ENCODE measurements at regions not wholly inside any gene's neighbourhood (a gene's known extent, or its start where the extent isn't known, plus 50 kb on each side); places are given as distances from the start of the nearest gene placed in this dataset.

DNA sequence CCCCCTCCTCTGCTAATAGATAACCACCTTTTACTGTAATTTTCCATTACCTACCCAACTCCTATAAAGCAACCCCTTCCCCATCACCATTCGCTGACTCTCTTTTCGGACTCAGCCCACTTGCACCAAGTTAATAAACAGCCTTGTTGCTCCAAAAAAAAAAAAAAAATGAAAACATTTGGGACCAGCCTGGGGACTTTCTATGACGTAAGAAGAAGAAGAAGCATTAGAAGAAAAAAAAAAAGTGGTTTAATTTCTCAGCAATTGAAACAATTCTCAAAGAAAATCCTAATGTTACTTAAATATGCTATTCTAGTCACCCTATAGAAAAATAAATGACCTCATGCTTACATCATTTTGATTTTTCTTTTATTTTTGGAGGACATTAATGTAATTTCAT lies 301.5 kb upstream of the ANO3 start:
- no peak for DNase-seq

DNA sequence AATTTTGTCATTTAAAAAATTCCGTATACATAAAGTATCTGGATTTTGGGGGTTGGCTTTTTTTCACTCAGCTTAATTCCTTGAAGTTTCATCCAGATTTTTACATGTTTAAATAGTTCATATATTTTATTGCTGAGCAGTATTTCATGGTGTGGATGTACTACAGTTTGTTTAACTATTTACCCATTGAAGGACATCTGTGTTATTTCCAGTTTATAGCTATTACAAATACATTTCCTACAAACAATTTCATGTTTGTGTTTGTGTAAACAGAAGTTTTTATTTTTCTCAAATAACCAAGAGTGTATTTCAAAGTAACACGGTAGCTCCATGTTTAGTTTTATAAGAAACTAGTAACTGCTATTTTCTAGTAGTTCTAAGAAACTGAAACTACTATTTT lies 299.7 kb upstream of the ANO3 start:
- no peak for DNase-seq

DNA sequence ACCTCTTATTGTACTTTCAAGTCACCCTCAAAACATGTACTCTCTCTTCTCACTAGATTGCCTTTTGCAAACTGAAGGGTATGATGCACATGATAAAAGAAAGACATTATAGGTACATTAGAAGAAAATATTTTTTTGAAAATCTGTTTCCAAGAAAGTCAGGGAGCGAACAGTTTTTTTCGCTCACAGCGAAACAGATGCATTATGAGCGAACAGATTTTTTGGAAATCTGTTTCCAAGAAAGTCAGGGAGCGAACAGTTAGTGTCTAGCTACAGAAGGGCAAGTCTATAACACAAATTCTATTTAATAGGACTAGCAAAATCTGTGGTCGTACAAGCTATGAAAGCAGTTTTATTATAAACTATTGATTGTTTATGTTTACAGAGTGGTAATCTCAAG lies 296.2 kb upstream of the ANO3 start:
- DNase-seq, result no peak

DNA sequence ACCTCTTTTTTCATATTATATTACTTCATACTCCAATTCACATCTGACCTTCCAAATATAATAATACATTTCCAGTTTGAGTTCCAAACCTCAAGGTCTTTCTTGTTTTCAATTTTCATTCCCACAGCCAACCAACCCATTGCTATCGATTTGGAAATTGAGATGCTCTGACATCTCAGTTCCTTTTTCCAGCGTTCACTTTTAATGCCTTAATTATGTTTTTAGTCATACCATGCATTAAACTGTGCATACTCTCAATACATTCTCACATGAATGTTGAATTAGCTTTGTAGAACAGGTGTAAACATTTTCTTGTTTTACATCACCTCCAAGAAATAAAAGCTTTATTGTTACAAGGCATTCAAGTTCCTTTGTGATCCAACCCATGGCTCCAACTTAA lies 294.2 kb upstream of the ANO3 start:
- no peak for DNase-seq

DNA sequence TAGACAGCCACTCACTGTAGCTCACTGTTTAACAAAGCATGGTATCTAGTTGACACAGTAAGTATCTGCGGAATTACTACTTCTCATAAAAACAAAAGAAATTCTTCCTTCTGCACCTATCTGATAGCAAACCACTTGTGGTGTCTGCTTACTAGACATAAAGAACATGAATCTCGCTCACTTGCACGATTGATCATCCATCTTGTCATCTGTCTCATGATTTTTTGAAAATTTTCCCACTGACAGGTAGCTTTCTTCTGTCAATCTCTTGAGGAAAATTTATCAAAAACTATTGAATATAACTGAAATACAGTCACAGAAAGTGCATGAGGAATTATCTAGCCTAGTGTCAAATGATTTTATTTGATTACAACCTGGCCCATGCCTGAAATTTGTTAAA lies 291.6 kb upstream of the ANO3 start:
- no peak for DNase-seq

DNA sequence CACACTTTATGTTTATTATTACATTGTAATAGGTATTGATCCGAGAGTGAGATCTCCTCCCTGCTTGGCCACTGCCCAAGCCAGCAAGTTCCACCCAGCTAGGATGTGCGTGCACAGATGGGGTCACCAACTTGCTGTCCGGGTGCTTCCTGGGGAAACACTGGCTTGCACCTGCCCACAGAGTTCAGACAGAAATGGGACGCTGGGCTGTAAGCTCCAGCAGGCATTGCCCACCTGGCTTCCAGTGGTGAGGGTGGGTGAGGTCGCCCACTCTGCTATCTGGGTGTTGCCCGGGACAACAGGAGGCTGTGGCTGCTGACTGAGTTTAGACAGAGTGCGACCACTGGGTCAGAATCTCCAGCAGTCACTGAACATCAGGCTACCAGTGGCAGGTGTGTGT lies 289.8 kb upstream of the ANO3 start:
- no peak for DNase-seq

DNA sequence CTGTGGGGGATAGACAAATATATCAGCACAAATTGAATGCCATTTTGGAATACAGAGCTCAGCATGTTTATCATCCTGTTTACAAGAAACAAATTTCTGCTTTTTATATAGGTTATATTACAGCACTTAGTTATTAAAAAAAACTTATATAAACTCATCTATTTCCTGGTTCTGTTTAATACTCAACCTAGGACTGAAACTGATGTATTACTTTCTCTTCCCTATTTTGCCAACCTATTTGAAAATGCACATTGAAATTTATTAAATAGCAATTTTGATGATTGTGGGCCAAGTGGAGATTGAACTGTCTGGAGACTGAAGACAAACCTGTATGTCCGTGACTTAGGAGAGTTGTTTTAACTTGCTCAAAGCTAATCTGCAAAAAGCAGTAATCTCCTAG lies 288.3 kb upstream of the ANO3 start:
- no peak for DNase-seq

DNA sequence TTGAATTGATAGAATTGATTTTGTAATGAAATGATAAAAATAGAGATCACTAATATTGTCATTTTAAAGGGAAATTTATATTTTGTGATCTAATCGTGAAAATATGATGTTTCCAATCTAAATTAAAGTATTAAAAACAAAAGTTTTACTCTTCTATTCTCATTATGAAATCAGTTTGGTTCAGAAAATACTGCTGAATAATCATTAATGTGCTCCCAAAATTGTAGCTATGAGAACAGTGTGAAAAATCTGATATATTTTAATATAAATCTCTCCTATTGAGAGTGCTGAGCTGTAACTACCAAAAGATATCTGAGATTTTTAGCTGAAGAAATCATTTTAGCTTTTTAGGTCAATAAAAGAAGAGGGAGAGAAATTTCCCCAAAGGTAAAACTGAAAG lies 287.5 kb upstream of the ANO3 start:
- DNase-seq, result no peak

DNA sequence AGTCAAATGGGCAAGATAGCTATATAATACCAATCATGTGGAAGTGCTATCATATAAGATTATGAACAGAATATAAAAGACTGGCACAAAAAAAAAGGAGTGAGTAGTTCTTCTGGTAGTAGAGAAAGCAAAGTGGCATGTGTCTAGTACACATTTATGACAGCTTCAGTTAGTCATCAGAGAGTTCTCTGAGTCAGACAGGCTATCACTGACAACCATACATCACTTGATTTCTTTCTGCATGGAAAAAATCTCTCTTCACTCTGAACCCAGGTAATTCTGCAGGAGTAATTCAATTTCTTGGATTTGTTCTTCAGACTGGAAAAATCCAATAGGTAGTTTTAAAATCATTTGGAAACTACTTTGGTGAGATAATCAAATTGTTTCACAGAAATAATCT lies 286.8 kb upstream of the ANO3 start:
- DNase-seq, result no peak

DNA sequence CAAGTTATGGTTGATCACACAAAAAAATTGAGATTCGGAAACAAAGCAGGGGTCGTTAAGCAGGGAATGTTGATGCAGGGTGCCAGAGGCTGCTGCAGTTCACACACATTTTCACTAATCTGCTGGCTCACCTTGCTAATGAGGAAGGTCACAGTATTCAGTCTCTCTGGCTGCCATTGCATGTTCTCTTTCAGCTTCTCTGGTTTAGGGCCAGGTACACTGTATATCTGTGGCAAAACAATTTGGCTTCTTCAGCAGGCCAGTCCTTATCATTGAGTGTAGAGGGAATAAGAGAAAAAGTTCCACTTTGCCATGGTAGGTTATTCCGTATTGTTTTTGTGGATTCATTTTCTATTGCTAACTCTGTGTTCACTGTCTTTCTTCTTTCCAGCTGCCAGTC lies 283.7 kb upstream of the ANO3 start:
- DNase-seq, result no peak

DNA sequence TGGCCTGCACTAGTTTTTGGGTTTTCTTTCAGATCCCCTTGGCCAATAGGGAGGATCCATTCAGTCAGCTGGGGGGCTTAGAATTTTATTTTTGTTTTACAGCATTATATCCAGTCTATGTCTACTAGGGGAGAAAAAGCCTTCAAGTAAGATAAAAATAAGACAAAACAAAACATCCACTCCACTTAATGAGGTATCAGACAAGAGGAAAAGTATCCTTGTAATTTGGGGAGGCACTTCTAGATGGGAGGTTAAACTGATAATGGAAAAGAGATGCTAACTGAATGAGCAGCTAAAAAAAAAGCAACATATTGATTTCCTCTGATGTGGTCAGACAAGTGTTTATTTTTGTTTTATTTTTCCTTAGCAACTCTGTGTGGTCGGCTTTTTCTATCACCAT lies 278.0 kb upstream of the ANO3 start:
- DNase-seq, result no peak

DNA sequence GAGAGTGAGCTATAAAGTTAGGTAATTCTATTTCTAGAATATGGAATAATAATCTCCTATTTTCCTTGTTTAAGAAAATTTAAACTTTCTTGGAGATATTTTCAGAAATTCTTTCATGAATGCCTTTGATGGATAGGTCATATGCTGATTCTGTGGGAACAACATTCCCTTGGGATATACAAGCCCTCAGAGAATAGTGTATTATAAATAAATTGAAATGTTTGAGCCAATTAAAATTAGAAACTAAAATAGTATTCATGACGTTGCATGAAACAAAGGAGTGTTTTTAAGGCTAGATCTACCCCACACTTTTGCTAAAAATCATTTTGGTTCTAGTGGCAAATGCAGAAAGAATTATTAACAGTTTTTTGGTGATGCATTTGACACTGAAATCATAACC lies 269.3 kb upstream of the ANO3 start:
- no peak for DNase-seq

DNA sequence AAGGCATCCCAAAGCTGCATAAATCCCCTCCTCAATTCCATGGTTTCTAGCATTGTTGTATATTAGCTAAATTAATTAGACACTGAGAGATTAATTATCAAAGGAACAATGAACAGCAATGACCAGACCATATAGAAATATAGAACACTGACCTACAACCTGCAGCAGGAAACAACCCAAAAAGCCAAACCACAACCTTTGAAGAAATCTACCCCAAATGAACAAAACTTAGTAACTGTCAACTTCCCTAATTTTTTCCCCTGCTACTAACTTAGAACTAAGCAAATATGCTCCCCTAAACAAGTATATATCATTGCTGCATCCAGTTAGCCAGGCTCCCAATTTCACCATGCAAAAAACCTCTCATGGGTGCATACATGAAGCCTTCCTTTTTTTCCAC lies 268.0 kb upstream of the ANO3 start:
- DNase-seq, result no peak

DNA sequence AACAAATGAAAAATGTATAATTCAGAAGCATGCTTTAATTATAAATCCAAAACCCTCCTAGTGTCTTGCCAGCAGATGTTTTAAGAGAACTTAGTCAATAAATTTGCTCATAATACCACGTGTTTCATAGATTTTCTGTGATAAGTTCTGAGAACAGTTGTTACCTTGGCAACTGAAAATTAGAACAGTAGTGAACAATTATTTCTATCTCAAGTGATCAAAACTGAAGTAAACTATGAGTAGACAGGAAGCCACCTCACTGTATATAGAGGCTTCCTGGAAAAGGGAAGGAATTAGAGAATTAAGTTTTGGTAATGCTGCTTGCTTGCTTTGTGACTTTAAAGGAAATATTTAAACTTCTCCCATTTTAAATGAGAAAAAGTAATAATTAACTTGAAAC lies 266.0 kb upstream of the ANO3 start:
- DNase-seq, result no peak

DNA sequence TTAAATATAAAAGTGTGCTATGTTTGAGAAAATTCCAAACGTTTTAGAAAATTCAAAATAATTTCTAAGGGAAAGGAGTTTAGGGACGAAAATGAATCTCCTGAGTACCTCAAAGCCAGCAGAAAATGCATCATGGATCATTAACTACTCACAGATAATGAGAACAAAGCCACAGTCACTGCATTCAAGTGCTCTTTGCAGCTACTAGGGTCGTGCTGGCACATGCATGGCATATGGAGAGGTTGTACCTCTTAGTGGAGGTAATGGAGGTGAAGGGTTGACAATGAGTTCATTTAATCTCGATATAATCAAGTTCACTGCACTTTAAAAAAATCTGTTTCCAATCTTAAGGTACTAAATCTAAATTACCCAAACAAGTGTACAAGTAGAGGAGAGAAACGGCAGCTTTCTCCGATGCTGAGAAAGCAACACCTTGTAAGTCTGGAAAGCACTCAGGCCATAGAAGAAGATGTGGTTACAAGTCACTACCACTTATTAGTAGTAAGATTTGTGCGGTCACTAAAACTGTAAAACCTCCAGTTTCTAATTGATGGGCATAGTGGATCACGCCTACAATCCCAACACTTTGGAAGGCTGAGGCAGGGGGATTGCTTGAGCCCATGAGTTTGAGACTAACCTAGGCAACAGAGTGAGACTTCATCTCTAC lies 261.1 kb upstream of the ANO3 start:
- no peak for DNase-seq

DNA sequence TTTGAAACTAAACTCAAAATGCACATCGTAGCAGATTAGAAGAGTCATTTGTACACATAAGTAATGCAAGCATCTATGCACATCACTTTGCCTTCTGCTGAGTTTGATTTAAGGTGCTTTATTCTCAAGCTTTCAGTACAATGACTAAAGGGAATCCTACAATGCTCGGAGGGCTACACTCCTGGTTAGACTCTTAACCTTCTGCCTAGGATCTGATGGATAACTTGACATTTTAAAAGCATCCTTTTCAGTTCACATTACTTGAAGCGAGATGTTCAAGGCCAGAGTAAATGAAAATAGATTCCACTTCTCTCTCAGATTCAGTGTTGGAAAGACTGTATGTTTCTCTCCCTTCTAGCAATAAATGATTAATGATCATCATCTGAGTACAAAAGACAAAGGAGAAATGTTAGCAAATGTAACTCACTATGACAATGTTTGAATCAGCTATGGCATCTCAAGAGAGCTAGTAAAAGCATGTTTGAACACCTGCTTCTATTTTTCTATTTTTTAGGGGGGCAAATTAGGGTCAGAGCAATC lies 259.2 kb upstream of the ANO3 start:
- DNase-seq, result no peak

DNA sequence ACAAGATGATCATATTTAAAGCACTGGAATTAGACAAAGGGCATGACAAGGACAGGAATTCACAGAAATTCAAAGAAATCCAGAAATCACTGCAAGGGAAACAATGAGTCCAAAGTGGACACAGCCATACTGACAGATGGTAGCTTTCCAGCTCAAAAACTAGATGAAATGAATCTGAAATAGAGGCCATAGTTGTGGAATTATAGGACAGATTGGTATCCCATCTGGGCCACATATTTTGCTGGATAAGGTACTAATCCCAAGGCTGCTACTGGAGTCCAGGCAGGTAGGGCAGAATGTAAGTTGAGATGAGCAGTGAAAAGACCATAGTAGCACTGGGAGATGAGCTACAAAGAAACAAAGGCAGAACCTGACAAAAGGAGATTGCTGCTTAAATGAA lies 258.3 kb upstream of the ANO3 start:
- no peak for DNase-seq

DNA sequence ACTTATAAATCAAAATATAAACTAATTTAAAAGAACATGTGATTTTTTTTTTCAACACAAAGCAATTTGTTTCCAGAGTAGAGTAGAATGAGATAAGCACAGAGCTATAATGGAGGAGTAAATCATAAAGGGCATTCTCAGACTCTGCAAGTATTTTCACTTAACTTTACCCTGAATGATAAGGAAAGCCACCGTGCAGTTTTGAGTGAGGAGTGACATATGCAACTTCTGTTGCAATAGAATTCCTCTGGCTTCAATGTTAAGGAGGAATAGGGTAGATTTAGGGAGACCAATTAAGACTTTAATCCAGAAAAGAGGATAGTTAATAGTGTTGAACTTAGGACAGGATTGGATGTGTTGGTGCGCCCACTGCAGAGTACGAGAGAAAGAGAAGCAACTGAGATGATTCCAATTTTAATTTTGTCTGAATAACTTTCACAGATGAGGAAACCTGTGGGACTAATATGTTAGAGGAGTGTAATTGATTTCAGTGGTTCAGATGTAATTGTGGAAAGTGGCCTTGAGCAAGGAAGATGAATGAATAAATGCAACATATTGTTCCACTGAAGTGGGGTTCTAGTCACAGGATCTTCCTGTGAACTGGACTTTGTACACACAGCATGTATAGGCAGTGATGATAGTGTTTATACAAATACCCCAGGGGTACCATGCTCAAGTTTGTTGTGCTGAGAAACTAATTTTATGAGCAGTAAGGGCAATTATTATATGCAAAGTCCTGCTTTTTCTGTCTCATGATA lies 255.5 kb upstream of the ANO3 start:
- DNase-seq, result no peak

DNA sequence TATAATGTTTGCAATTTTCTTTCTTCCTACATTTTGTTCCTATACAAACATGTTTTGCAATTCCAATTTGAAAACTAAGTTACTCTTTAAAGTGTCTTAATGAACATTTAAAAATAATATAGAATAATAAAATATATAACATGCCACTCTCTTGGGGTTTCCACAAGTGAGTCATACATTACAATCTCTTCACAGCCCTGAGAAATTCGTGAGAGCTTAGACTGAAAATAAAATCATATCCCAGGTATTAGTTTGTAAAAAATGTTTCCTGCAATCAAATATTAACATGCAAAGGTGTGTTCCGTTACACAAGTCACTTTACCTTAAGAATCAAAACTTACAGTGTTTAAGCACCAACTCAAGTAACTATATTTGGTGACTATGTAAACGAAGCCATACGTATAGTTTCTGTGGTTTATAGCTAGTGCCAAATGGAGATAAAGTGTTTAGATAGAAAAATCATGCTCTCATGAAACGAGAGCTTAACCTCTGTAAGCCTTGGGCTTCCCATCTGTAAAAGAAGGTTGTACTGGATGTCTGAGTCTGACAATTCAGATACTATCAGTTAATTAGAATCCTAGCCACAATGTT lies 253.6 kb upstream of the ANO3 start:
- no peak for DNase-seq

DNA sequence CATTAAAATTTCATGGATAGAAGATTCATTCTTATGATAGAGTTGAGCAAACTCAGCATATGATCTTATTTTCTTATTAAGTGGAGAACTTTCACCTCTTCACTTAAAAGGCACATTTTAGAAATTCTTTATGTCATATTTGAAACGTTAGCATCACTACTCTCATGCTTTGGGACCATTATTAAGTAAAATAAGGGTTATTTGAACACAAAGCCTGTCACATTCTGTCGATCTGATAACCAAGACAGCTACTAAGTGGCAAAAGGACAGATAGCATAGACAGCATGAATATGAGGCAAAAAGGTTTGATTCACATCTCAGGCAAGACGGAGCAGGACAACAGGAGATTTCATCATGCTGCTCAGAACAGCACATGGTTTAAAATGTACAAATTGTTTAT lies 247.6 kb upstream of the ANO3 start:
- no peak for DNase-seq

DNA sequence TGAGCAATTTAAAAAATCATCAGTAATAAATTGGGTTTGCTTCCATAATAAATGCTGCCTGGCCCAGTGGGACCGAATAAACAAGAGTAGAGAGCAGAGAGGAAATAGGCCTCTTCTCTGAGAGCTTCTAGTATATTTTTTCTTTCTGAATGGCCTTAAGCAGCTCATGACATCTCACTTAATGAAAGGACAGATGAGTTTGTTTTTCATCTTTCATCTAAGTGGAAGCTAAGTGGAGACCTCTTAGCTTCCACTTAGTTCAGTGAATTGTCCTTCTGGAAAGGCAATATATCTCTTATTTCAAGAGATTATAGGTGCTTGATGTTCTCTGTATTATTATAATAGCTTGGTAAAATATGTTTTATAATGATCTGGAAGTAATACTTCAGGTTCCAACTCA lies 245.9 kb upstream of the ANO3 start:
- no peak for DNase-seq

DNA sequence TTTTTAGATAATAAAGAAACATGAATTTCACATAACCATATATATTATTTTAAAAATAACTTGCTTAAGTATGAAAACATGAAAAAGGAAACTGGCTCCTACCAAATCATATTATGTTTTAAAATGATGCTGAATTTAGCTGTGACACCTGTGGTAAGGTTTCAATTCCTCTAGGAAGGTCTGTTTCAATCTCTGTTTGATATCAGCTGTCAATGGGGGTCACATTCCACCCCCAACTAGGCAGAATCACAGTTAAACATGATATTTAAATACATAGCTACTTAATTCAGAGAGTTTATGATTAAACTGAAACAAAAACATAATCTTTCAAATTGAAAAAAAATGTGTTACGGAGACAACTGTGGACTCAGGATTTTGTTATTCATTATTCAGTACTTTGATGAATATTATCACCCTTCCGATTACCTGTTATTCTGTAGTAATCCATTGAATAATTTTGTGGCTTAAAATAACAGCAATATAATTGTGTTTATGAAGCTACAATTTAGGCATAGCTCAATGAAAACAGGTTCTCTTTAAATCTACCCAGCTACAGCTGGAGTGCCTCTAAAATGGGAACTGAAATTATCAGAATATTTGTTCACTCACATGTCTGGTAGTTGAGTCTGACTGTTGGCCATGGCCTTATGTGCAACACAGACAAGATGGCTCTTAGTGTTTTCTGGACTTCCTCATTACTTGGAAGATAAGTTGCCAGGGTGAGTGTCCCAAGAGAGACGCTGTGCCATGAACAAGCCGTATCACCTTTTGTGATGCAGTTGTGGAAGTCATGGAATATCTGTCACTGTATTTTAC lies 244.6 kb upstream of the ANO3 start:
- DNase-seq, result no peak
